SK-N-SH (cell line): ENCODE measurements at regions not wholly inside any gene's neighbourhood (a gene's known extent, or its start where the extent isn't known, plus 50 kb on each side); places are given as distances from the start of the nearest gene placed in this dataset.

Experiments
- CTCF ChIA-PET: fragments of 300-600, 350-600 bp; formaldehyde crosslinking; extraction: SDS; loops from one replicate; lab custom pipeline; 2021; lab: Yijun Ruan, JAX
- POLR2A ChIA-PET: fragments of 350-600 bp; sonication (Branson Sonifier 250); formaldehyde crosslinking; extraction: SDS; loops from one replicate; lab custom pipeline; 2020; ENCODE audit warnings: antibody characterized with exemption, inconsistent platforms; lab: Yijun Ruan, JAX
- DNase-seq: peaks from one replicate; pipeline ENCODE4 v3.0.0; 2012
- H2AFZ ChIP-seq: fragments of 200-600 bp; sonication (generic); 2 replicates; pipeline ENCODE4 v1.8.1; 2016; ENCODE audit warnings: antibody characterized with exemption, mild to moderate bottlenecking, low read depth
- H3F3A ChIP-seq: fragments of 200-600 bp; sonication (generic); replicated peaks from 2 replicates; pipeline ENCODE3; 2016; ENCODE audit warnings: antibody characterized with exemption, mild to moderate bottlenecking; ENCODE audit not compliant: insufficient read depth
- H3K27ac ChIP-seq, 2 experiments: fragments of 200-500 bp in 1 of 2; fragments of 200-600 bp in 1 of 2; sonication (Bioruptor generic) in 1 of 2; sonication (generic), shearing (Covaris generic) in 1 of 2; 2 replicates each; pipeline versions ENCODE4 v1.5.1 to v1.6.1; 2014 to 2016; ENCODE audit warnings: low read depth in 2 of 2, inconsistent platforms in 1 of 2, low read length in 1 of 2, mild to moderate bottlenecking in 1 of 2, mixed read lengths in 1 of 2
- H3K27me3 ChIP-seq: fragments of 200-600 bp; sonication (generic), shearing (Covaris generic); 2 replicates; pipeline ENCODE4 v1.6.1; 2016; ENCODE audit warnings: mixed run types; ENCODE audit not compliant: insufficient read depth
- H3K36me3 ChIP-seq, 2 experiments: fragments of 200-500 bp in 1 of 2; fragments of 200-600 bp in 1 of 2; sonication (Bioruptor generic) in 1 of 2; sonication (generic) in 1 of 2; replicated peaks in 1 of 2; 2 replicates each; pipeline versions ENCODE3 to v1.5.1; 2014 to 2016; ENCODE audit warnings: low read length in 1 of 2, mild to moderate bottlenecking in 1 of 2; ENCODE audit not compliant: insufficient read depth in 2 of 2, control insufficient read depth in 1 of 2
- H3K4me1 ChIP-seq, 2 experiments: fragments of 200-500 bp in 1 of 2; fragments of 200-600 bp in 1 of 2; sonication (Bioruptor generic) in 1 of 2; sonication (generic), shearing (Covaris generic) in 1 of 2; 2 replicates each; pipeline versions ENCODE4 v1.5.1 to v1.6.1; 2014 to 2016; ENCODE audit warnings: low read depth in 1 of 2, low read length in 1 of 2, mixed run types in 1 of 2; ENCODE audit not compliant: insufficient read depth in 2 of 2, control insufficient read depth in 1 of 2
- H3K4me2 ChIP-seq: fragments of 200-600 bp; sonication (generic), shearing (Covaris generic); 2 replicates; pipeline ENCODE4 v1.6.1; 2017; ENCODE audit warnings: mixed run types
- H3K4me3 ChIP-seq, 2 experiments: fragments of 200-500 bp in 1 of 2; fragments of 200-600 bp in 1 of 2; sonication (Bioruptor generic) in 1 of 2; sonication (generic), shearing (Covaris generic) in 1 of 2; 2 replicates each; pipeline versions ENCODE4 v1.5.1 to v1.8.1; 2014 to 2016; ENCODE audit warnings: low read depth in 2 of 2, inconsistent platforms in 1 of 2, low read length in 1 of 2, mild to moderate bottlenecking in 1 of 2, mixed read lengths in 1 of 2, moderate library complexity in 1 of 2
- H3K79me2 ChIP-seq: fragments of 200-600 bp; sonication (generic); 2 replicates; pipeline ENCODE4 v1.8.1; 2017; ENCODE audit warnings: mild to moderate bottlenecking; ENCODE audit not compliant: insufficient read depth
- H3K9ac ChIP-seq: fragments of 200-600 bp; sonication (generic); 2 replicates; pipeline ENCODE4 v1.6.1; 2017; ENCODE audit warnings: mixed run types
- H3K9me2 ChIP-seq: fragments of 200-600 bp; sonication (generic); 2 replicates; pipeline ENCODE4 v1.6.1; 2017; ENCODE audit warnings: mixed run types
- H3K9me3 ChIP-seq: fragments of 200-600 bp; sonication (generic); 2 replicates; pipeline ENCODE4 v1.6.1; 2017; ENCODE audit warnings: mixed run types, mild to moderate bottlenecking, moderate library complexity
- H4K20me1 ChIP-seq: fragments of 200-600 bp; sonication (generic); 2 replicates; pipeline ENCODE4 v1.6.1; 2017; ENCODE audit warnings: mild to moderate bottlenecking, mixed run types; ENCODE audit not compliant: insufficient read depth
- EZH2phosphoT487 ChIP-seq: fragments of 200-600 bp; sonication (generic); IDR thresholded peaks from 2 replicates; pipeline ENCODE4 v1.6.1; 2017; ENCODE audit warnings: low read depth, mixed run types, mild to moderate bottlenecking, antibody characterized with exemption, moderate library complexity, borderline replicate concordance
- FOSL2 ChIP-seq: IDR thresholded peaks from 2 replicates; pipeline ENCODE4 v1.4.0; 2012; ENCODE audit warnings: low read depth, mild to moderate bottlenecking, moderate library complexity, borderline replicate concordance
- FOXJ3 ChIP-seq: sonication (generic); formaldehyde crosslinking; IDR thresholded peaks from 2 replicates; pipeline ENCODE4 v1.5.1; 2020; ENCODE audit warnings: mild to moderate bottlenecking, missing genetic modification reagents
- GABPA ChIP-seq: IDR thresholded peaks from 2 replicates; pipeline ENCODE4 v1.4.0; 2012; ENCODE audit warnings: low read depth, mild to moderate bottlenecking
- JUND ChIP-seq: IDR thresholded peaks from 2 replicates; pipeline ENCODE4 v1.4.0; 2012
- NFIC ChIP-seq: IDR thresholded peaks from 2 replicates; pipeline ENCODE4 v1.4.0; 2012; ENCODE audit warnings: borderline replicate concordance
- POLR2AphosphoS5 ChIP-seq: IDR thresholded peaks from 2 replicates; pipeline ENCODE4 v1.6.1; 2012; ENCODE audit warnings: low read depth, low read length
- RCOR1 ChIP-seq: fragments of 150-350 bp; IDR thresholded peaks from 2 replicates; pipeline ENCODE4 v1.6.1; 2017; ENCODE audit warnings: antibody characterized with exemption, low read length
- REST ChIP-seq: IDR thresholded peaks from 2 replicates; pipeline ENCODE4 v1.6.1; 2012; ENCODE audit warnings: mild to moderate bottlenecking, low read depth, low read length, moderate library complexity
- RFX5 ChIP-seq: IDR thresholded peaks from 2 replicates; pipeline ENCODE4 v1.6.1; 2012; ENCODE audit warnings: mild to moderate bottlenecking, improper control_type of control experiment, low read length
- RXRA ChIP-seq: IDR thresholded peaks from 2 replicates; pipeline ENCODE4 v1.4.0; 2012; ENCODE audit warnings: low read depth, mild to moderate bottlenecking, borderline replicate concordance
- SIN3A ChIP-seq: IDR thresholded peaks from 2 replicates; pipeline ENCODE4 v1.6.1; 2012; ENCODE audit warnings: low read depth, mild to moderate bottlenecking, low read length, moderate library complexity, borderline replicate concordance
- SMC3 ChIP-seq: IDR thresholded peaks from 2 replicates; pipeline ENCODE4 v1.6.1; 2012; ENCODE audit warnings: low read depth, low read length, improper control_type of control experiment
- TAF1 ChIP-seq: IDR thresholded peaks from 2 replicates; pipeline ENCODE4 v1.6.1; 2012; ENCODE audit warnings: low read depth, mild to moderate bottlenecking, low read length, moderate library complexity, borderline replicate concordance
- TCF12 ChIP-seq: IDR thresholded peaks from 2 replicates; pipeline ENCODE4 v1.4.0; 2012
- YY1 ChIP-seq: IDR thresholded peaks from 2 replicates; pipeline ENCODE4 v1.4.0; 2012; ENCODE audit warnings: low read depth, mild to moderate bottlenecking
- WGBS: methylation state at CpG from one replicate; pipeline ENCODE4 v1.1.6; 2017; ENCODE audit warnings: low lambda C conversion rate; 5-methylcytosine and 5-hydroxymethylcytosine counted together

DNA sequence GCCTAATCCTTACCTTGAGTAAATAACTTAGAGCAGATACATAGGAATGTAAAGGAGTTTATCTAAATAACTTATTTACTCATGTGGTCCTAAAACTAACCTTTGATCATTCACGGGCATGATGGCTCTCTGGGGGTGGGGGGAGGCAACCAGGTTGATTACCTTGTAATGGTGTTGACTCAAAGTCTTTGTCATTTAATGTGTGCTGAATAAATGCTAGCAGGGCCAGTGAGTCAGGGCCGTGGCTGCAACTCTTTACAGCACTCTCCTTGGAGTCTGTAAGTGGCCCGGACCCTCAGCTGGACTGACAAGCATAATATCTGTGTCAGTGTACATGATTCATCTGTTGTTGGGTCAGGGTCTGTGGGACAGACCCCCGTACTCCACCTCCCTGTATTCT lies 203.0 kb downstream of the EPM2A start:
- no peaks in the 10 kb centered on the region for H3K9me2 ChIP-seq
- H3K4me3 ChIP-seq, result no peak overlapping the region
- H3K27me3 ChIP-seq, result no peaks in the 10 kb centered on the region
- POLR2A ChIA-PET, result no interaction called here
- TF ChIP-seq RXRA, result no peak
- TF ChIP-seq TCF12, result no peak
- TF ChIP-seq JUND, result no peak
- TF ChIP-seq FOXJ3 (CRISPR knock-in tag), result no peak
- TF ChIP-seq POLR2AphosphoS5, result no peak
- no peak for TF ChIP-seq NFIC
- no peak for TF ChIP-seq FOSL2
- no peak for TF ChIP-seq TAF1
- TF ChIP-seq RCOR1, result no peak
- TF ChIP-seq SIN3A, result no peak
- no peak for TF ChIP-seq SMC3
- no peak for TF ChIP-seq REST
- TF ChIP-seq GABPA, result no peak
- TF ChIP-seq YY1, result no peak
- no peaks in the 10 kb centered on the region for H4K20me1 ChIP-seq
- CTCF ChIA-PET, result no interaction called here
- no peaks in the 10 kb centered on the region for H3K9me3 ChIP-seq
- no peak for DNase-seq
- H3K9ac ChIP-seq, result no peak overlapping the region
- peaks cover 0 to 2% of the 10 kb centered on the region in 2 experiments; a peak in 1 of 4 replicates for H3K4me1 ChIP-seq
- no peaks in the 10 kb centered on the region for H3K36me3 ChIP-seq
- H3K27ac ChIP-seq, result no peak overlapping the region
- H3F3A ChIP-seq, result no peaks in the 10 kb centered on the region
- H3K4me2 ChIP-seq, result no peak overlapping the region
- H2AFZ ChIP-seq, result no peak overlapping the region
- no peaks in the 10 kb centered on the region for H3K79me2 ChIP-seq
- 16% methylated on average over 4 of the region's 4 CpGs for WGBS

DNA sequence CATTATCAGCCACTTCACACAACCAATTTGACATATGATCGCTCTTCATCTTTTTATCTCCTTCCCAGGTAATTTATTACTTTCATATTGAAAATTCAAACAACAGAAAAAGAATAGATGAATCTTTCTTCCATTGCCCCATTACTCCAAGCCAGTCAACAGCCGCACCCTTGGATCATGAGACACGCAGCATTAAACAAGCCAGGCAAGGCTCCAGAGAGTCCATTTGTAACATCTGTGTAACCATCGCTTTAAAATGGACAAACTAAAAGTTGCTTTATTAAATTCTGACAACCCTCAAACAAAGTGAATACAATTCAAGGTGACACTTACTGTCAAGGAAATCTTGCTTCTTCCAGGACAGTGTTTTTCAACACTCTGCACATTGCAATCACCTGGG lies 200.3 kb downstream of the EPM2A start:
- TF ChIP-seq EZH2phosphoT487, result no peak
- no peak for TF ChIP-seq SMC3
- TF ChIP-seq RFX5, result no peak
- no peak for DNase-seq
- Histone ChIP-seq H3K36me3 (no peaks in the 10 kb centered on the region), H2AFZ (no peak overlapping the region), H3K27ac (no peak overlapping the region), H3K9ac (no peak overlapping the region), H3K79me2 (no peaks in the 10 kb centered on the region), H3K4me1 (peaks cover 0 to 2% of the 10 kb centered on the region in 2 experiments; a peak in 1 of 4 replicates), H3K9me2 (no peaks in the 10 kb centered on the region), H3K4me2 (no peak overlapping the region), H3K4me3 (no peak overlapping the region), H3K27me3 (no peaks in the 10 kb centered on the region), H4K20me1 (no peaks in the 10 kb centered on the region), H3K9me3 (no peaks in the 10 kb centered on the region), H3F3A (no peaks in the 10 kb centered on the region)
- WGBS, result 74% methylated on average over 4 of the region's 4 CpGs
- ChIA-PET POLR2A (no interaction called here), CTCF (no interaction called here)
